OCI-LY1 (cell line): ENCODE measurements at regions not wholly inside any gene's neighbourhood (a gene's known extent, or its start where the extent isn't known, plus 50 kb on each side); places are given as distances from the start of the nearest gene placed in this dataset.
"Not testable (repeated sequence)": the region's sequence is repeated elsewhere in the genome, so short reads cannot be mapped to it uniquely, and the experiment has no call there.

Experiments
- H2AFZ ChIP-seq: fragments of 200-600 bp; sonication (generic), shearing (Covaris generic); 2 replicates; pipeline ENCODE4 v1.6.0; 2014; ENCODE audit warnings: antibody characterized with exemption, mild to moderate bottlenecking, low read length
- H3F3A ChIP-seq: fragments of 200-600 bp; sonication (generic), shearing (Covaris generic); 2 replicates; pipeline ENCODE4 v1.6.0; 2014; ENCODE audit warnings: mild to moderate bottlenecking, antibody characterized with exemption, low read length, moderate library complexity; ENCODE audit not compliant: insufficient read depth
- H3K27ac ChIP-seq: fragments of 200-600 bp; sonication (generic); 2 replicates; pipeline ENCODE4 v1.5.1; 2014; ENCODE audit warnings: low read length, mixed run types, mild to moderate bottlenecking, low read depth; ENCODE audit not compliant: poor library complexity, severe bottlenecking
- H3K27me3 ChIP-seq: fragments of 200-600 bp; sonication (generic); 2 replicates; pipeline ENCODE4 v1.6.0; 2014; ENCODE audit warnings: antibody characterized with exemption, mild to moderate bottlenecking, low read length, moderate library complexity; ENCODE audit not compliant: insufficient read depth
- H3K36me3 ChIP-seq: fragments of 200-600 bp; sonication (generic); 2 replicates; pipeline ENCODE4 v1.6.1; 2014; ENCODE audit warnings: mild to moderate bottlenecking, antibody characterized with exemption, low read length, moderate library complexity, mixed read lengths; ENCODE audit not compliant: insufficient read depth
- H3K4me1 ChIP-seq: fragments of 200-600 bp; sonication (generic); 2 replicates; pipeline ENCODE4 v1.5.1; 2014; ENCODE audit warnings: mild to moderate bottlenecking, low read length, moderate library complexity; ENCODE audit not compliant: insufficient read depth, severe bottlenecking
- H3K4me2 ChIP-seq: fragments of 200-600 bp; sonication (generic), shearing (Covaris generic); 2 replicates; pipeline ENCODE4 v1.6.1; 2014; ENCODE audit warnings: low read length
- H3K4me3 ChIP-seq: fragments of 200-600 bp; sonication (generic); 2 replicates; pipeline ENCODE4 v1.5.1; 2014; ENCODE audit warnings: low read length, low read depth, mild to moderate bottlenecking, mixed read lengths; ENCODE audit not compliant: poor library complexity, severe bottlenecking
- H3K79me2 ChIP-seq: fragments of 200-600 bp; shearing (Covaris generic); 2 replicates; pipeline ENCODE4 v1.6.1; 2016; ENCODE audit warnings: mixed run types, low read length, mixed read lengths; ENCODE audit not compliant: insufficient read depth
- H3K9ac ChIP-seq: fragments of 200-600 bp; sonication (generic), shearing (Covaris generic); 2 replicates; pipeline ENCODE4 v1.6.1; 2014; ENCODE audit warnings: mild to moderate bottlenecking, low read length, mixed read lengths
- H3K9me2 ChIP-seq: fragments of 200-600 bp; sonication (generic), shearing (Covaris generic); 2 replicates; pipeline ENCODE4 v1.6.1; 2014; ENCODE audit warnings: low read depth, mild to moderate bottlenecking, low read length, mixed read lengths
- H3K9me3 ChIP-seq: fragments of 200-600 bp; shearing (Covaris generic); 2 replicates; pipeline ENCODE4 v1.6.1; 2014; ENCODE audit warnings: low read length, mixed read lengths
- H4K20me1 ChIP-seq: fragments of 200-600 bp; sonication (generic), shearing (Covaris generic); 2 replicates; pipeline ENCODE4 v1.6.0; 2016; ENCODE audit warnings: mild to moderate bottlenecking, low read length; ENCODE audit not compliant: insufficient read depth
- CTCF ChIP-seq: fragments of 200-600 bp; sonication (generic), shearing (Covaris generic); IDR thresholded peaks from 2 replicates; pipeline ENCODE4 v1.5.1; 2017; ENCODE audit warnings: mild to moderate bottlenecking, antibody characterized with exemption, low read length, moderate library complexity, mixed read lengths
- EZH2 ChIP-seq: fragments of 200-600 bp; sonication (generic), shearing (Covaris generic); IDR thresholded peaks from 2 replicates; pipeline ENCODE4 v1.8.0; 2017; ENCODE audit warnings: borderline replicate concordance, mixed run types, mild to moderate bottlenecking, antibody characterized with exemption, low read length, moderate library complexity, mixed read lengths

- no peaks in the 10 kb centered on the region for H3K9me2 ChIP-seq
- no peak for TF ChIP-seq EZH2
- no peak for TF ChIP-seq CTCF
- peaks cover 4% of the 10 kb centered on the region; the same call in 1 of the 2 replicates for H3K36me3 ChIP-seq
- H3K9ac ChIP-seq, result no peak overlapping the region
- H3K4me3 ChIP-seq, result no peak overlapping the region
- H3K27me3 ChIP-seq, result no peaks in the 10 kb centered on the region
- H3K9me3 ChIP-seq, result peaks cover 3% of the 10 kb centered on the region; the same call in 1 of the 2 replicates
- no peaks in the 10 kb centered on the region for H3F3A ChIP-seq
- no peak overlapping the region for H2AFZ ChIP-seq
- no peak overlapping the region for H3K4me2 ChIP-seq
- H3K4me1 ChIP-seq, result no peaks in the 10 kb centered on the region
- H3K27ac ChIP-seq, result no peak overlapping the region
- H4K20me1 ChIP-seq, result no peaks in the 10 kb centered on the region
- H3K79me2 ChIP-seq, result no peaks in the 10 kb centered on the region
Measured at GRCh38 chr3:109696932-109697331, 359.6 kb upstream of the DPPA4 start.

- Histone ChIP-seq H3K9me3 (no peaks in the 10 kb centered on the region), H3K9me2 (no peaks in the 10 kb centered on the region), H3K27me3 (no peaks in the 10 kb centered on the region), H3K79me2 (no peaks in the 10 kb centered on the region), H3K27ac (no peak overlapping the region), H2AFZ (no peak overlapping the region), H3F3A (no peaks in the 10 kb centered on the region), H4K20me1 (no peaks in the 10 kb centered on the region), H3K4me1 (no peaks in the 10 kb centered on the region), H3K9ac (no peak overlapping the region), H3K36me3 (no peaks in the 10 kb centered on the region), H3K4me2 (no peak overlapping the region), H3K4me3 (no peak overlapping the region)
- TF ChIP-seq EZH2 (no peak), CTCF (no peak)
Measured at GRCh38 chr3:109702252-109702651, 364.9 kb upstream of the DPPA4 start.

GRCh38 chr3:109702976-109703375 lies 365.6 kb upstream of the DPPA4 start:
- Histone ChIP-seq H3F3A (no peaks in the 10 kb centered on the region), H3K36me3 (no peaks in the 10 kb centered on the region), H4K20me1 (no peaks in the 10 kb centered on the region), H3K27ac (no peak overlapping the region), H3K9me3 (no peaks in the 10 kb centered on the region), H3K79me2 (no peaks in the 10 kb centered on the region), H3K9me2 (no peaks in the 10 kb centered on the region), H2AFZ (no peak overlapping the region), H3K4me2 (no peak overlapping the region), H3K9ac (no peak overlapping the region), H3K4me1 (no peaks in the 10 kb centered on the region), H3K27me3 (no peaks in the 10 kb centered on the region), H3K4me3 (no peak overlapping the region)
- TF ChIP-seq CTCF (no peak), EZH2 (no peak)

- H3K79me2 ChIP-seq, H3K9me3 ChIP-seq, H3K27me3 ChIP-seq: not testable (repeated sequence)
Measured at GRCh38 chr3:109705133-109705532, 367.8 kb upstream of the DPPA4 start.

More at GRCh38 chr3:109705133-109705532, 367.8 kb upstream of the DPPA4 start:
- H3K4me3 ChIP-seq, H3K9me2 ChIP-seq, H4K20me1 ChIP-seq, H2AFZ ChIP-seq, H3K9ac ChIP-seq, H3F3A ChIP-seq, H3K4me1 ChIP-seq, H3K36me3 ChIP-seq, H3K4me2 ChIP-seq, H3K27ac ChIP-seq: not testable (repeated sequence)
